ENCODE measurements at regions not wholly inside any gene's neighbourhood (a gene's known extent, or its start where the extent isn't known, plus 50 kb on each side); places are given as distances from the start of the nearest gene placed in this dataset.

GRCh38 chr11:45428541-45429230 lies 142.5 kb upstream of the SYT13 start:
- TF ChIP-seq CTCF (IDR thresholded peaks at IDR 0.05; ENCODE audit: low read depth, low read length), result no peak
- no peaks in the 10 kb centered on the region for H3K36me3 ChIP-seq
- no peaks in the 10 kb centered on the region for H3K9me3 ChIP-seq (ENCODE audit: low read depth)

GRCh38 chr11:45428116-45428515 lies 142.0 kb upstream of the SYT13 start:
- Histone ChIP-seq H3K27ac (no peak overlapping the region), H3K27me3 (no peaks in the 10 kb centered on the region), H3K4me3 (no peak overlapping the region), H3K36me3 (no peaks in the 10 kb centered on the region), H3K4me1 (ENCODE audit: low read depth) (peaks cover 7% of the 10 kb centered on the region), H3K9me3 (ENCODE audit: low read depth) (no peaks in the 10 kb centered on the region)
- no peak for TF ChIP-seq CTCF (IDR thresholded peaks at IDR 0.05; ENCODE audit: low read depth, low read length)
- DNase-seq (ENCODE audit: low read depth in 1 of 2, low spot score in 1 of 2), result no peak

More at GRCh38 chr11:45428541-45429230, 142.5 kb upstream of the SYT13 start:
- no peak for DNase-seq (ENCODE audit: low read depth in 1 of 2, low spot score in 1 of 2)
- H3K27ac ChIP-seq, result no peak overlapping the region
- no peaks in the 10 kb centered on the region for H3K27me3 ChIP-seq
- H3K4me1 ChIP-seq (ENCODE audit: low read depth), result peaks cover 4% of the 10 kb centered on the region
- no peak overlapping the region for H3K4me3 ChIP-seq

GRCh38 chr11:45424411-45425180 lies 138.5 kb upstream of the SYT13 start:
- H3K4me1 ChIP-seq (ENCODE audit: low read depth), result peaks cover 7% of the 10 kb centered on the region
- H3K27me3 ChIP-seq, result no peaks in the 10 kb centered on the region
- DNase-seq (ENCODE audit: low read depth in 1 of 2, low spot score in 1 of 2), result no peak
- H3K36me3 ChIP-seq, result no peaks in the 10 kb centered on the region
- no peak for TF ChIP-seq CTCF (IDR thresholded peaks at IDR 0.05; ENCODE audit: low read depth, low read length)
- H3K9me3 ChIP-seq (ENCODE audit: low read depth), result no peaks in the 10 kb centered on the region
- no peak overlapping the region for H3K4me3 ChIP-seq
- no peak overlapping the region for H3K27ac ChIP-seq

GRCh38 chr11:45423475-45424120 lies 137.5 kb upstream of the SYT13 start:
- Histone ChIP-seq H3K27ac (no peak overlapping the region), H3K9me3 (ENCODE audit: low read depth) (no peaks in the 10 kb centered on the region), H3K36me3 (no peaks in the 10 kb centered on the region), H3K4me3 (no peak overlapping the region), H3K4me1 (ENCODE audit: low read depth) (peaks cover 7% of the 10 kb centered on the region), H3K27me3 (no peaks in the 10 kb centered on the region)
- no peak for DNase-seq (ENCODE audit: low read depth in 1 of 2, low spot score in 1 of 2)
- TF ChIP-seq CTCF (IDR thresholded peaks at IDR 0.05; ENCODE audit: low read depth, low read length), result no peak

GRCh38 chr11:45423036-45423435 lies 136.9 kb upstream of the SYT13 start:
- Histone ChIP-seq H3K36me3 (no peaks in the 10 kb centered on the region), H3K4me1 (ENCODE audit: low read depth) (peaks cover 7% of the 10 kb centered on the region), H3K4me3 (no peak overlapping the region), H3K27me3 (no peaks in the 10 kb centered on the region), H3K27ac (no peak overlapping the region), H3K9me3 (ENCODE audit: low read depth) (no peaks in the 10 kb centered on the region)
- no peak for TF ChIP-seq CTCF (IDR thresholded peaks at IDR 0.05; ENCODE audit: low read depth, low read length)
- no peak for DNase-seq (ENCODE audit: low read depth in 1 of 2, low spot score in 1 of 2)
